H9 (cell line): ENCODE measurements at regions not wholly inside any gene's neighbourhood (a gene's known extent, or its start where the extent isn't known, plus 50 kb on each side); places are given as distances from the start of the nearest gene placed in this dataset.
"Not testable (repeated sequence)": the region's sequence is repeated elsewhere in the genome, so short reads cannot be mapped to it uniquely, and the experiment has no call there.

Experiments
- DNase-seq: peaks from one replicate; pipeline ENCODE4 v3.0.0-alpha.2; 2017
- H2AFZ ChIP-seq: one replicate; pipeline ENCODE4 v1.6.1; 2013; ENCODE audit warnings: mild to moderate bottlenecking, low read length, control low read depth, moderate library complexity
- H2AK5ac ChIP-seq: 2 replicates; pipeline ENCODE4 v1.6.1; 2013; ENCODE audit warnings: low read length, control low read depth, mixed read lengths; ENCODE audit not compliant: insufficient read length
- H2BK120ac ChIP-seq: one replicate; pipeline ENCODE4 v1.6.1; 2013; ENCODE audit warnings: low read depth, mild to moderate bottlenecking, low read length, control low read depth, inconsistent platforms; ENCODE audit not compliant: poor library complexity, severe bottlenecking
- H2BK12ac ChIP-seq: 2 replicates; pipeline ENCODE4 v1.6.1; 2013; ENCODE audit warnings: low read length, control low read depth, mixed read lengths, low read depth; ENCODE audit not compliant: insufficient read length
- H2BK15ac ChIP-seq: 2 replicates; pipeline ENCODE4 v1.6.1; 2013; ENCODE audit warnings: low read depth, low read length, control low read depth
- H2BK20ac ChIP-seq: one replicate; pipeline ENCODE4 v1.6.1; 2013; ENCODE audit warnings: low read depth, mild to moderate bottlenecking, low read length, control low read depth, inconsistent platforms; ENCODE audit not compliant: poor library complexity, severe bottlenecking
- H2BK5ac ChIP-seq: 2 replicates; pipeline ENCODE4 v1.6.1; 2013; ENCODE audit warnings: low read length, control low read depth, mixed read lengths; ENCODE audit not compliant: insufficient read length
- H3K14ac ChIP-seq: 2 replicates; pipeline ENCODE4 v1.6.1; 2013; ENCODE audit warnings: low read length, control low read depth; ENCODE audit not compliant: insufficient read depth
- H3K18ac ChIP-seq: 2 replicates; pipeline ENCODE4 v1.6.1; 2013; ENCODE audit warnings: low read depth, mild to moderate bottlenecking, mixed read lengths, low read length, control low read depth; ENCODE audit not compliant: insufficient read length
- H3K23ac ChIP-seq: 2 replicates; pipeline ENCODE4 v1.6.1; 2013; ENCODE audit warnings: low read length, control low read depth, mixed read lengths, low read depth; ENCODE audit not compliant: insufficient read length
- H3K23me2 ChIP-seq: 2 replicates; pipeline ENCODE4 v1.6.1; 2013; ENCODE audit warnings: low read depth, mild to moderate bottlenecking, mixed read lengths, low read length, control low read depth; ENCODE audit not compliant: insufficient read length, poor library complexity, severe bottlenecking
- H3K27ac ChIP-seq: 2 replicates; pipeline ENCODE4 v1.5.1; 2013; ENCODE audit warnings: low read length, control low read depth, mixed read lengths, low read depth; ENCODE audit not compliant: insufficient read length
- H3K27me3 ChIP-seq: 2 replicates; pipeline ENCODE4 v1.6.1; 2013; ENCODE audit warnings: low read length, control low read depth, inconsistent platforms; ENCODE audit not compliant: insufficient read depth
- H3K4ac ChIP-seq: 2 replicates; pipeline ENCODE4 v1.6.1; 2013; ENCODE audit warnings: low read depth, mild to moderate bottlenecking, control low read depth, inconsistent platforms, low read length, moderate library complexity
- H3K4me1 ChIP-seq: 2 replicates; pipeline ENCODE4 v1.6.1; 2013; ENCODE audit warnings: low read length, control low read depth, inconsistent platforms; ENCODE audit not compliant: insufficient read depth
- H3K4me2 ChIP-seq: 2 replicates; pipeline ENCODE4 v1.6.1; 2013; ENCODE audit warnings: low read length, control low read depth, mixed read lengths; ENCODE audit not compliant: insufficient read length, insufficient read depth
- H3K56ac ChIP-seq: 2 replicates; pipeline ENCODE4 v1.6.1; 2013; ENCODE audit warnings: low read depth, mild to moderate bottlenecking, mixed read lengths, low read length, control low read depth; ENCODE audit not compliant: insufficient read length
- H3K79me1 ChIP-seq: 2 replicates; pipeline ENCODE4 v1.6.1; 2013; ENCODE audit warnings: low read depth, mild to moderate bottlenecking, moderate library complexity, low read length, control low read depth, inconsistent platforms; ENCODE audit not compliant: insufficient read depth, poor library complexity, severe bottlenecking
- H3K79me2 ChIP-seq: 2 replicates; pipeline ENCODE4 v1.6.1; 2013; ENCODE audit warnings: low read length, control low read depth, inconsistent platforms; ENCODE audit not compliant: insufficient read depth
- H3K9ac ChIP-seq: 2 replicates; pipeline ENCODE4 v1.6.1; 2013; ENCODE audit warnings: low read length, control low read depth, mixed read lengths; ENCODE audit not compliant: insufficient read length; ENCODE audit errors: extremely low read depth
- H3K9me3 ChIP-seq: one replicate; pipeline ENCODE4 v1.6.1; 2013; ENCODE audit warnings: low read depth, low read length, inconsistent platforms; ENCODE audit not compliant: control insufficient read depth
- H3T11ph ChIP-seq: one replicate; pipeline ENCODE4 v1.6.1; 2013; ENCODE audit warnings: mild to moderate bottlenecking, low read length, control low read depth, inconsistent platforms
- H4K20me1 ChIP-seq: one replicate; pipeline ENCODE4 v1.6.1; 2013; ENCODE audit not compliant: control insufficient read depth, insufficient read length, insufficient read depth
- H4K5ac ChIP-seq: 2 replicates; pipeline ENCODE4 v1.6.1; 2013; ENCODE audit warnings: low read depth, mild to moderate bottlenecking, mixed read lengths, low read length, control low read depth; ENCODE audit not compliant: insufficient read length
- H4K8ac ChIP-seq: replicated peaks from 2 replicates; pipeline ENCODE4 v1.6.1; 2013; ENCODE audit warnings: low read length, control low read depth, mixed read lengths, low read depth; ENCODE audit not compliant: insufficient read length
- H4K91ac ChIP-seq: 2 replicates; pipeline ENCODE4 v1.6.1; 2013; ENCODE audit warnings: low read depth, mild to moderate bottlenecking, moderate library complexity, mixed read lengths, low read length, control low read depth; ENCODE audit not compliant: insufficient read length
- H3K27ac Mint-ChIP-seq, 3 experiments: 2 replicates in 2 of 3; 3 replicates in 1 of 3; pipeline ENCODE4 v1.8.0; 2020 to 2021; ENCODE audit warnings: mixed read lengths in 3 of 3, mild to moderate bottlenecking in 1 of 3, moderate library complexity in 1 of 3
- H3K27me3 Mint-ChIP-seq: 2 replicates; pipeline ENCODE4 v1.8.0; 2021; ENCODE audit warnings: low read depth, mild to moderate bottlenecking, moderate library complexity, mixed read lengths
- H3K36me3 Mint-ChIP-seq, 3 experiments: 2 replicates in 2 of 3; 3 replicates in 1 of 3; pipeline ENCODE4 v1.8.0; 2020 to 2021; ENCODE audit warnings: low read depth in 3 of 3, mixed read lengths in 3 of 3; ENCODE audit not compliant: insufficient read depth in 1 of 3
- H3K4me1 Mint-ChIP-seq, 2 experiments: 2 replicates each; pipeline ENCODE4 v1.8.0; 2020; ENCODE audit warnings: mixed read lengths in 2 of 2
- H3K4me3 Mint-ChIP-seq, 2 experiments: 2 replicates in 1 of 2; 3 replicates in 1 of 2; pipeline ENCODE4 v1.8.0; 2020 to 2021; ENCODE audit warnings: mild to moderate bottlenecking in 2 of 2, mixed read lengths in 2 of 2, moderate library complexity in 1 of 2
- H3K9me3 Mint-ChIP-seq, 2 experiments: 2 replicates in 1 of 2; 3 replicates in 1 of 2; pipeline ENCODE4 v1.8.0; 2020; ENCODE audit warnings: mild to moderate bottlenecking in 2 of 2, mixed read lengths in 2 of 2, moderate library complexity in 1 of 2
- WGBS: extraction: QIAGEN DNeasy Blood & Tissue Kit; methylation state at CpG from one replicate; pipeline ENCODE4 v1.1.7; 2013; ENCODE audit warnings: missing lambda C conversion rate, low lambda C conversion rate, mixed read lengths; ENCODE audit not compliant: insufficient read length; ENCODE audit errors: extremely low coverage; 5-methylcytosine and 5-hydroxymethylcytosine counted together
- TF ChIP-seq, protein P1 (sequence below): fragments of 200-600 bp; sonication (generic); conservative IDR thresholded peaks from 3 replicates; pipeline ENCODE4 v1.8.0; 2021; ENCODE audit warnings: antibody characterized with exemption, mild to moderate bottlenecking

DNA sequence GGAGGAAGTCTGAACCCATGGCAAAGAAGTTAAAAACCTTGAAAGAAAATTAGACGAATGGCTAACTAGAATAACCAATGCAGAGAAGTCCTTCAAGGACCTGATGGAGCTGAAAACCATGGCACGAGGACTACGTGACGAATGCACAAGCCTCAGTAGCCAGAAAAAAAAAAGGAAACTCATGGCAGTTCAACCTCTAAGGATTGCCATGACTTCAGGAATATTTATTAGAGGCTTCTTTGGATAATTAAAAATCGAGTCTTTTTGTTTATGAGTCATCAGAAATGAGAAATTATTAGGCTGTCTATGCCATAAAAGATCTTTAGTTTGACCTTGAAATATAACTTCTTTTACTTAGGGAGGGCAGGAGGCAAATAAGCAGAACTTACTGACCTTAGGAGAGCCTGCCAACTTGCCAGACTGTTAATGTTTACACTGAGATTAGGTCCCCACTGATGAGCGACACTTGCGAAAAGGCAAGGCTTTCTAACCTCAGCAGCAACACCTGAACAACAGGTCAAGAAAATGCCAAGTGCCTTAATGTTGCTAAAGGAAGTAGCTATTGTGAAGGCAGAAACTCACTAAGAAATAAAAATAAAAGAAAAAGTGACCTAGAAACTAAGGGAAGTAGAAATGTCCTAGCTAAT lies 55.2 kb upstream of the TUSC1 start:
- TF ChIP-seq, protein P1, sequence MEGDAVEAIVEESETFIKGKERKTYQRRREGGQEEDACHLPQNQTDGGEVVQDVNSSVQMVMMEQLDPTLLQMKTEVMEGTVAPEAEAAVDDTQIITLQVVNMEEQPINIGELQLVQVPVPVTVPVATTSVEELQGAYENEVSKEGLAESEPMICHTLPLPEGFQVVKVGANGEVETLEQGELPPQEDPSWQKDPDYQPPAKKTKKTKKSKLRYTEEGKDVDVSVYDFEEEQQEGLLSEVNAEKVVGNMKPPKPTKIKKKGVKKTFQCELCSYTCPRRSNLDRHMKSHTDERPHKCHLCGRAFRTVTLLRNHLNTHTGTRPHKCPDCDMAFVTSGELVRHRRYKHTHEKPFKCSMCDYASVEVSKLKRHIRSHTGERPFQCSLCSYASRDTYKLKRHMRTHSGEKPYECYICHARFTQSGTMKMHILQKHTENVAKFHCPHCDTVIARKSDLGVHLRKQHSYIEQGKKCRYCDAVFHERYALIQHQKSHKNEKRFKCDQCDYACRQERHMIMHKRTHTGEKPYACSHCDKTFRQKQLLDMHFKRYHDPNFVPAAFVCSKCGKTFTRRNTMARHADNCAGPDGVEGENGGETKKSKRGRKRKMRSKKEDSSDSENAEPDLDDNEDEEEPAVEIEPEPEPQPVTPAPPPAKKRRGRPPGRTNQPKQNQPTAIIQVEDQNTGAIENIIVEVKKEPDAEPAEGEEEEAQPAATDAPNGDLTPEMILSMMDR, result no peak
- Histone ChIP-seq H3K27ac (no peak overlapping the region), H4K20me1 (no peaks in the 10 kb centered on the region), H2BK12ac (no peak overlapping the region), H2BK20ac (no peak overlapping the region), H2AK5ac (no peak overlapping the region), H3K79me2 (no peaks in the 10 kb centered on the region), H3K9me3 (peaks cover 6% of the 10 kb centered on the region), H2BK5ac (no peak overlapping the region), H3K4ac (no peak overlapping the region), H3K23me2 (no peaks in the 10 kb centered on the region), H3K18ac (no peak overlapping the region), H3K27me3 (no peaks in the 10 kb centered on the region), H3K4me2 (no peak overlapping the region), H3T11ph (no peak overlapping the region), H2BK15ac (no peak overlapping the region), H4K8ac (no peak overlapping the region), H3K23ac (no peak overlapping the region), H3K4me1 (no peaks in the 10 kb centered on the region), H3K56ac (no peak overlapping the region), H3K14ac (no peak overlapping the region), H3K9ac (no peak overlapping the region), H3K79me1 (no peaks in the 10 kb centered on the region), H2AFZ (no peak overlapping the region), H4K5ac (no peak overlapping the region), H2BK120ac (no peak overlapping the region), H4K91ac (no peak overlapping the region)
- H3K27me3 Mint-ChIP-seq, result no peaks in the 10 kb centered on the region; the same call in 1 of the 2 replicates
- no CpG with 5 or more reads among the region's 7 CpGs for whole genome bisulfite sequencing
- no peaks in the 10 kb centered on the region for H3K4me1 Mint-ChIP-seq
- H3K27ac Mint-ChIP-seq, result no peak overlapping the region
- peaks cover 16 to 18% of the 10 kb centered on the region in 2 experiments for H3K9me3 Mint-ChIP-seq
- peaks cover 9 to 20% (median 11%) of the 10 kb centered on the region in 3 experiments for H3K36me3 Mint-ChIP-seq
- no peak for DNase-seq
- no peak overlapping the region for H3K4me3 Mint-ChIP-seq

DNA sequence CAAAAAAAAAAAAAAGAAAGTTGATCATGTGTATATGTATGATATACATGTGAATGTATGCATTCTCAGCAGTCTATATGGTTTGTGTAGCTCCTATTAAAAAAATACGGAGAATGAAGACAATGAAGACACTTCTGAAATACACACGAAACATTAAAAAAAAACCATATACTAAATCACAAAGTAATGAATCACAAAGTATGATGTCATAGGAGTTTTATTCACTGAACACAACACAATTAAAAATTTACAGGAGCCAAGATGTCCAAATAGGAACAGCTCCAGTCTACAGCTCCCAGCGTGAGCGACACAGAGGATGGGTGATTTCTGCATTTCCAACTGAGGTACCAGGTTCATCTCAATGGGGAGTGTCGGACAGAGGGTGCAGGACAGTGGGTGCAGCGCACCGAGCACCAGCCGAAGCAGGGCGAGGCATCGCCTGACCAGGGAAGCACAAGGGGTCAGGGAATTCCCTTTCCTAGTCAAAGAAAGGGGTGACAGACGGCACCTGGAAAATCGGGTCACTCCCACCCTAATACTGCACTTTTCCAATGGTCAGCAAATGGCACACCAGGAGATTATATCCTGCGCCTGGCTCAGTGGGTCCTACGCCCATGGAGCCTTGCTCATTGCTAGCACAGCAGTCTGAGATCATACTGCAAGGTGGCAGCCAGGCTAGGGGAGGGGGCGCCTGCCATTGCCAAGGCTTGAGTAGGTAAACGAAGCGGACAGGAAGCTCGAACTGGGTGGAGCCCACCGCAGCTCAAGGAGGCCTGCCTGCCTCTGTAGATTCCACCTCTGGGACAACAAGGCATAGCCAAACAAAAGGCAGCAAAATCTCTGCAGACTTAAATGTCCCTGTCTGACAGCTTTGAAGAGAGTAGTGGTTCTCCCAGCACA lies 53.9 kb upstream of the TUSC1 start:
- not testable (repeated sequence) for H4K20me1 ChIP-seq, H3K27ac ChIP-seq, H2AK5ac ChIP-seq, H3K18ac ChIP-seq, H3K9me3 ChIP-seq, H4K91ac ChIP-seq, H3K4ac ChIP-seq, H3K56ac ChIP-seq, H3K27me3 ChIP-seq, H2BK15ac ChIP-seq, H3K4me1 ChIP-seq, H3K79me2 ChIP-seq, H3K4me3 Mint-ChIP-seq, H3K23ac ChIP-seq, H2BK12ac ChIP-seq, H3K14ac ChIP-seq, H3K9ac ChIP-seq, H2AFZ ChIP-seq, H4K8ac ChIP-seq, H2BK20ac ChIP-seq, H3T11ph ChIP-seq, H3K23me2 ChIP-seq, H2BK120ac ChIP-seq, H3K4me1 Mint-ChIP-seq, H3K4me2 ChIP-seq, H4K5ac ChIP-seq, H3K79me1 ChIP-seq, H2BK5ac ChIP-seq, H3K27ac Mint-ChIP-seq, H3K27me3 Mint-ChIP-seq, DNase-seq
- WGBS, result no CpG with 5 or more reads among the region's 19 CpGs
- Mint-ChIP-seq H3K36me3 (peaks cover 9 to 20% (median 11%) of the 10 kb centered on the region in 3 experiments), H3K9me3 (peaks cover 16 to 18% of the 10 kb centered on the region in 2 experiments)
